ENCODE measurements at regions not wholly inside any gene's neighbourhood (a gene's known extent, or its start where the extent isn't known, plus 50 kb on each side); places are given as distances from the start of the nearest gene placed in this dataset.

DNA sequence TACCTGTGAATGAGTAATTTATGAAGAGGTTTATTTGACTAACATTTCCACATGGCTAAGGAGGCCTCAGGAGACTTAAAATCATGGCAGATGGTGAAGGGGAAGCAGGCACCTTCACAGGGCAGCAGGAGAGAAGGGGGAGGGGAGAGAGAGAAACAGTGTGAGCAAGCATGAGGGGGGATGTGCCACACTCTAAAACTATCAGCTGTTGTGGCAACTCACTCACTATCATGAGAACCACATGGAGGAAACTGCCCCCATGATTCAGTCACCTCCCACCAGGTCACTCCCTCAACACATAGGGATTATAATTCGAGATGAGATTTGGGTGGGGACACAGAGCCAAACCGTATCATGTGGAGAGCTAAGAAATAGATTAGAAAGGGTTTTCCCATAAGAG, 309.0 kb downstream of the RDH14 start:
- TF ChIP-seq EZH2phosphoT487 (IDR thresholded peaks at IDR 0.05; ENCODE audit: borderline replicate concordance, low read length): no peak
- TF ChIP-seq, protein P1, sequence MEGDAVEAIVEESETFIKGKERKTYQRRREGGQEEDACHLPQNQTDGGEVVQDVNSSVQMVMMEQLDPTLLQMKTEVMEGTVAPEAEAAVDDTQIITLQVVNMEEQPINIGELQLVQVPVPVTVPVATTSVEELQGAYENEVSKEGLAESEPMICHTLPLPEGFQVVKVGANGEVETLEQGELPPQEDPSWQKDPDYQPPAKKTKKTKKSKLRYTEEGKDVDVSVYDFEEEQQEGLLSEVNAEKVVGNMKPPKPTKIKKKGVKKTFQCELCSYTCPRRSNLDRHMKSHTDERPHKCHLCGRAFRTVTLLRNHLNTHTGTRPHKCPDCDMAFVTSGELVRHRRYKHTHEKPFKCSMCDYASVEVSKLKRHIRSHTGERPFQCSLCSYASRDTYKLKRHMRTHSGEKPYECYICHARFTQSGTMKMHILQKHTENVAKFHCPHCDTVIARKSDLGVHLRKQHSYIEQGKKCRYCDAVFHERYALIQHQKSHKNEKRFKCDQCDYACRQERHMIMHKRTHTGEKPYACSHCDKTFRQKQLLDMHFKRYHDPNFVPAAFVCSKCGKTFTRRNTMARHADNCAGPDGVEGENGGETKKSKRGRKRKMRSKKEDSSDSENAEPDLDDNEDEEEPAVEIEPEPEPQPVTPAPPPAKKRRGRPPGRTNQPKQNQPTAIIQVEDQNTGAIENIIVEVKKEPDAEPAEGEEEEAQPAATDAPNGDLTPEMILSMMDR (IDR thresholded peaks at IDR 0.05; ENCODE audit: low read depth, low read length, poor library complexity, severe bottlenecking): no peak
